Muscle of leg (tissue), 3 donors: ENCODE measurements at regions not wholly inside any gene's neighbourhood (a gene's known extent, or its start where the extent isn't known, plus 50 kb on each side); places are given as distances from the start of the nearest gene placed in this dataset.

Experiments used
- DNase-seq: peaks from one replicate; pipeline ENCODE4 v3.0.0; 2013
- H3K27ac ChIP-seq: one replicate; pipeline ENCODE4 v1.5.1; 2013; ENCODE audit warnings: mild to moderate bottlenecking, low read length, control low read depth
- H3K27me3 ChIP-seq: one replicate; pipeline ENCODE4 v1.6.1; 2013; ENCODE audit warnings: low read length; ENCODE audit not compliant: control insufficient read depth, insufficient read depth
- H3K36me3 ChIP-seq: one replicate; pipeline ENCODE4 v1.6.1; 2013; ENCODE audit warnings: low read length; ENCODE audit not compliant: control insufficient read depth, insufficient read depth
- H3K4me1 ChIP-seq: one replicate; pipeline ENCODE4 v1.6.1; 2013; ENCODE audit warnings: low read length; ENCODE audit not compliant: control insufficient read depth, insufficient read depth
- H3K4me3 ChIP-seq: one replicate; pipeline ENCODE4 v1.5.1; 2013; ENCODE audit warnings: low read length, control low read depth
- H3K9me3 ChIP-seq: replicated peaks from 2 replicates; pipeline ENCODE4 v1.6.1; 2013; ENCODE audit warnings: low read depth, low read length; ENCODE audit not compliant: control insufficient read depth
- WGBS: methylation state at CpG from one replicate; pipeline ENCODE4 v1.1.5; 2013; ENCODE audit warnings: missing lambda C conversion rate; ENCODE audit not compliant: insufficient coverage; 5-methylcytosine and 5-hydroxymethylcytosine counted together

GRCh38 chr20:17137692-17138091 is 89.1 kb upstream of the PCSK2 start:
- DNase-seq: no peak
- Histone ChIP-seq H3K27ac (no peak overlapping the region), H3K4me1 (no peaks in the 10 kb centered on the region), H3K9me3 (no peaks in the 10 kb centered on the region), H3K27me3 (no peaks in the 10 kb centered on the region), H3K36me3 (no peaks in the 10 kb centered on the region), H3K4me3 (no peak overlapping the region)
- WGBS: no CpG with 5 or more reads among the region's 3 CpGs

DNA sequence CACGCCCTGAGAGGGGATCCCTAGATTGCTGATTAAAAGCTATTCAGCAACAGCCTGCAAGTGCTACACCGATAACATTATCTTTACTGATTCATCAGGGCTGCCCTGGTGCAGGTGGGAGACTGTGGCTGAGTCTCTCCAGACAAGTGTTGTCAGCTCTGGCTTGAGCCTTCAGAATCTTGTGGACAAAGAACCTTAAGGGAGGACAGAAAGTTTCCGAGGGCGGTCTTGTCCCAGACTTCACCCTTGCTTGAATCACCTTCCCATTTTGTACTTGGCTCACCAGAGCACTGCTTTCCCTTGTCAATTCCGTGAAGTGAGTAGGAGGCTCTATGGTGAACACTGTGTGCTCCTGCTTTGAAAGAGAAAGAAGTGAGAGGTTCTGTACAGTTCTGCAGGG is 88.6 kb upstream of the PCSK2 start:
- Histone ChIP-seq H3K27me3 (no peaks in the 10 kb centered on the region), H3K36me3 (no peaks in the 10 kb centered on the region), H3K4me3 (no peak overlapping the region), H3K4me1 (no peaks in the 10 kb centered on the region), H3K27ac (no peak overlapping the region), H3K9me3 (no peaks in the 10 kb centered on the region)
- DNase-seq: no peak
- 100% methylated on average over 2 of the region's 5 CpGs for WGBS

- WGBS: no CpG with 5 or more reads among the region's 3 CpGs
- H3K4me3 ChIP-seq: no peak overlapping the region
- no peak for DNase-seq
- no peak overlapping the region for H3K27ac ChIP-seq
- no peaks in the 10 kb centered on the region for H3K27me3 ChIP-seq
- no peaks in the 10 kb centered on the region for H3K9me3 ChIP-seq
- no peaks in the 10 kb centered on the region for H3K36me3 ChIP-seq
- no peaks in the 10 kb centered on the region for H3K4me1 ChIP-seq
Measured at GRCh38 chr20:17140894-17141293, 85.9 kb upstream of the PCSK2 start.

DNA sequence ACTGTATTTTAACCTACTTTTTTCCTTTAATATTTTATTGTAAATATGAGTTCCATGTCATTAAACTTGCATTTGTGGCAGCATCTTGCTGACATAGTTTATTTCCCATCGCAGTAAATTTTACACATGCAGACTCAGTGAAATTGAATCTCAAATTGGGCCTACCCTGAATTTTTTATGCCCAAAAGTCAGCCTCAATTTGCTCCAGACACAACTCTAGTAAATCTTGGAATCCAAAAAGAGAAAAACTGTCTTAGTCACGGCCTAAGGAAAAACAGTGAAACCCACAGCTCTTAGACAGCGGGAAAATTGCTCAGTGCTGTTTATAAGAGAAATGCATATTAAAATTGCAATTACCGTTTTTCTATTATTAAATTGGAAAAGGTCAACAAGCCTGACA is 85.3 kb upstream of the PCSK2 start:
- WGBS: 40% methylated on average over 2 of the region's 4 CpGs
- H3K27me3 ChIP-seq: no peaks in the 10 kb centered on the region
- H3K9me3 ChIP-seq: no peaks in the 10 kb centered on the region
- no peaks in the 10 kb centered on the region for H3K36me3 ChIP-seq
- H3K4me1 ChIP-seq: no peaks in the 10 kb centered on the region
- no peak for DNase-seq
- H3K4me3 ChIP-seq: no peak overlapping the region
- no peak overlapping the region for H3K27ac ChIP-seq

- Histone ChIP-seq H3K27ac (no peak overlapping the region), H3K4me3 (no peak overlapping the region), H3K9me3 (no peaks in the 10 kb centered on the region), H3K36me3 (no peaks in the 10 kb centered on the region), H3K4me1 (no peaks in the 10 kb centered on the region), H3K27me3 (no peaks in the 10 kb centered on the region)
- no CpG with 5 or more reads among the region's 3 CpGs for WGBS
- DNase-seq: no peak
Measured at GRCh38 chr20:17142666-17143065, 84.2 kb upstream of the PCSK2 start.

DNA sequence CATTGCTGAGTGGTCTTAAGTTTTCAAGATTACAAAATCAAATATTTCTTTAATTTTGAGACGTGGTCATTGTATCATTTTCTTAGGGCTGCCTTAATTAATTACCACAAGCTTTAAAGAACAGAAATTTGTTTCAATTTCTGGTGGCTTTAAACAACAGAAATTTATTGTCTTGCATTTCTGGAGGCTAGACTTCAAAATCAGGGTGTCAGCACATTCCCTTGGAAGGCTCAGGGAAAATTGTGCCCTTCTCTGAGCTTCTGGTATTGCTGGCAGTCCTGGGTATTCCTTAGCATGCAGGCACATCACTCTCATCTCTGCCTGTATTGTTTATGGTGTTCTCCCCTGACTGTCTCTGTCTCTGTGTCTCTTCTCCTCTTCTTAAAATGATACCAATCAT is 76.0 kb upstream of the PCSK2 start:
- WGBS: no CpG with 5 or more reads among the region's 1 CpG

DNA sequence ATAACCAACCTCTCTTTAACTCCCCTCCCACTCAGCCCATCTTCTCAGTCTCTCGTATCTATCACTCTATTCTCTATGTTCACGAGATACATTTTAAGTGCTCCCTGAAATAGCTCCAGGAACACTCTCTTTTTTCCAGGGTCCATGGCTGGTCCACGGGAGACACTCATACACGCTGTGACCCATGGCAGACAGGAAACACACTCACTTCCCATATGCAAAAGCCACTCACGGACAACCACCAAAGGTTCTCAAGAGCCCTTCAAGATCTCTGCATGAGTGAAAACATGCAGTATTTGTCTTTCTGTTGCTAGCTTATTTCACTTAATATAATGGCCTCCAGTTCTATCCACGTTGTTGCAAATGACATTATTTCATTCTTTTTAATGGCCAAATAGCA is 71.4 kb upstream of the PCSK2 start:
- Histone ChIP-seq H3K4me3 (no peak overlapping the region), H3K27ac (no peak overlapping the region), H3K27me3 (no peaks in the 10 kb centered on the region), H3K9me3 (no peaks in the 10 kb centered on the region), H3K36me3 (no peaks in the 10 kb centered on the region), H3K4me1 (no peaks in the 10 kb centered on the region)
- no peak for DNase-seq
- 72% methylated on average over 5 of the region's 6 CpGs for WGBS

More for the DNA sequence above, 76.0 kb upstream of the PCSK2 start:
- H3K27me3 ChIP-seq: no peaks in the 10 kb centered on the region
- H3K4me1 ChIP-seq: no peaks in the 10 kb centered on the region
- no peak overlapping the region for H3K27ac ChIP-seq
- no peaks in the 10 kb centered on the region for H3K9me3 ChIP-seq
- no peak overlapping the region for H3K4me3 ChIP-seq
- no peaks in the 10 kb centered on the region for H3K36me3 ChIP-seq
- DNase-seq: no peak

- no peaks in the 10 kb centered on the region for H3K9me3 ChIP-seq
- DNase-seq: peak; percentile 9
Measured at GRCh38 chr20:17158701-17159100, 68.1 kb upstream of the PCSK2 start.

DNA sequence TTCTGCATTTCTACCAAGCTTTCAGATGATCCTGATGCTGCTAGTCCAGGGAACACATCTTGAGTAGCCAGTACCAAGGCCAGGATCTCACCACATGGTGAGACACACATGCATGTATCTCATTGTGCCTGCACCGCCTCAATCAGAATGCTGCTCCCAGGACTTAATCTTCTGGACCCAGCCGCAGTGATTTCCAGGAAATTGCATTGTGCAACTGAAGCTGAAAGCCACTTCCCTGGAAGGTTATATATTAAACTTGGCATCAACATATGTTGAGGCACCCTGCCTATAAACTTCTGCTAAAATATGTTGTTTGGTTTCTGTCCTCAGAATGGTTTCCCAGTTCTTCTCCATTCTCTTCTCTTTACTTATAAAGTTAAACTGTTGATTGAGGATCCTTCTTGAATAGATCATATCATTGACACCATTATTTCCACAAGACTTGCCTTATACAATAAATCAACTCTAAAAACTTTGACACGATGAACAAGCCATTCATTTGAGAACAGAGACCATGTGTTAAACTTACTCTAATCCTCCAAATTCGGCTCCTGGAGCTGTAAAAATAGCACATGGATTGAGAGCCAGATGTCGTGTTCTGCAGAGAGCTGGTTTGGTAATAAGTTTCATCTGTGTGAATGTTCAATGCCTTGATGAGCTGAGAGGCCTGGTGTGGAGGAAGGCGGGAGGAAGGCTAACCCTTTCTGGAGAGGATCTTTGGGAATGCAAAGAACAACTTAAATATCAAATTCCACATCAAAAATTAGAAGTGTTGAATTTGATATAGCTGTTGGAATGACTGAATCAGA is 65.0 kb upstream of the PCSK2 start:
- Histone ChIP-seq H3K4me1 (peaks cover 3% of the 10 kb centered on the region), H3K36me3 (no peaks in the 10 kb centered on the region), H3K27me3 (no peaks in the 10 kb centered on the region), H3K9me3 (no peaks in the 10 kb centered on the region), H3K4me3 (no peak overlapping the region), H3K27ac (no peak overlapping the region)
- peak; percentile 70 for DNase-seq
- 0% methylated on average over 1 of the region's 6 CpGs for WGBS

More at GRCh38 chr20:17158701-17159100, 68.1 kb upstream of the PCSK2 start:
- Histone ChIP-seq H3K36me3 (no peaks in the 10 kb centered on the region), H3K27me3 (no peaks in the 10 kb centered on the region), H3K4me3 (no peak overlapping the region), H3K27ac (no peak overlapping the region), H3K4me1 (peaks cover 3% of the 10 kb centered on the region)
- no CpG with 5 or more reads among the region's 2 CpGs for WGBS

DNA sequence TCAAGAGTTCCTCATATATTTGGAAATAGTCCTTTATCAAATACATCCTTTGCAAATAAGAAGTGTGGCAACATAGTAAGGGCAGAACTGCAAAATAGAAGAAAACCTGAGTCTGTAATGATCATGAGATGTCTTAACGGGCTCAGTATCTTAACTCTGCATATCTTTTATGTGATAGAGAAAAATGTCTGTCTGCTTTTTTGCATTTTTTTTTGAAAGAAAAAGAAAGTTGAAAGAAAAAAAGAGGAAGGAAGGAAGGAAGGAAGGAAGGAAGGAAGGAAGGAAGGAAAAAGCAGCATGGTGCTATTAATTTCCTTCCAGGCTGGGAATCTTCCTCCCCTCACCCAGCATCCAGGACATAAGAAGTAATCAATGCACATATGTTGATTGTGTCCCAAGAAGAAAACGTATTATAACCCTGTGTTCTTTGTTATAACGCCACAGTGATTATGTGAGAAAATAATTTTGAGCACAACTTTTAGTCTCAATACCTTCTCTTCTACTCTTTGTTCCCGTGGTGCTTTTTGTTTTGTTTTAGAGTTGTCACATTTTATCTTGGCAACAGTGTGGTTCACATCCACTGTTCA is 58.7 kb upstream of the PCSK2 start:
- H3K27ac ChIP-seq: no peak overlapping the region
- H3K4me3 ChIP-seq: no peak overlapping the region
- H3K4me1 ChIP-seq: peaks cover 8% of the 10 kb centered on the region
- no peaks in the 10 kb centered on the region for H3K27me3 ChIP-seq
- DNase-seq: no peak
- no peaks in the 10 kb centered on the region for H3K9me3 ChIP-seq
- WGBS: 83% methylated on average over 1 of the region's 4 CpGs
- no peaks in the 10 kb centered on the region for H3K36me3 ChIP-seq
